PC-3 (cell line): ENCODE measurements at regions not wholly inside any gene's neighbourhood (a gene's known extent, or its start where the extent isn't known, plus 50 kb on each side); places are given as distances from the start of the nearest gene placed in this dataset.

ENCODE experiments used
- EZH2phosphoT487 ChIP-seq: fragments of 300-600 bp; sonication (generic); IDR thresholded peaks from 2 replicates; pipeline ENCODE4 v1.6.1; 2018; ENCODE audit warnings: mild to moderate bottlenecking, antibody characterized with exemption, low read length, borderline replicate concordance
- TF ChIP-seq, protein P1 (sequence below): fragments of 300-600 bp; sonication (generic); conservative IDR thresholded peaks from 2 replicates; pipeline ENCODE4 v1.5.1; 2017; ENCODE audit warnings: antibody characterized with exemption, low read depth, mild to moderate bottlenecking, low read length

DNA sequence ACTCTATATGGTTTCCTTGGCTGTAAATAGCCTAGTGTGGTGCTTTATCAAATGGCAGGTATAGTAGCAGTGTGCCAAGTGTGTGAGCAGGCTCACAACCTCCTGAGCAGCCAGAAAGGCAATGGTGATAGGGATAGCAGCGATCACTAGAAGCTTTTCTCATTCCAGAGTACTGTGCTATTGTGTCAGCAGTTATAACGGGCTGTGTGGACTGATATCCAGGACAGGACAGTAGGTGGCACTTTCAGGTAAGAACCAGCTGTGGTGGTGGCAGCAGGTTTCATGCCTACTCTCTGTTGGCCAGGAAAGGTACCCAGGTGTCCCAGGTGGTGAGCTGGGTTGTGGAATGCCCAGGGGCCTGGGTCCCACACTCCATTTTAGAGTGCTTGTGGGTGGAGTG, 448.8 kb upstream of the BTBD3 start:
- TF ChIP-seq, protein P1, sequence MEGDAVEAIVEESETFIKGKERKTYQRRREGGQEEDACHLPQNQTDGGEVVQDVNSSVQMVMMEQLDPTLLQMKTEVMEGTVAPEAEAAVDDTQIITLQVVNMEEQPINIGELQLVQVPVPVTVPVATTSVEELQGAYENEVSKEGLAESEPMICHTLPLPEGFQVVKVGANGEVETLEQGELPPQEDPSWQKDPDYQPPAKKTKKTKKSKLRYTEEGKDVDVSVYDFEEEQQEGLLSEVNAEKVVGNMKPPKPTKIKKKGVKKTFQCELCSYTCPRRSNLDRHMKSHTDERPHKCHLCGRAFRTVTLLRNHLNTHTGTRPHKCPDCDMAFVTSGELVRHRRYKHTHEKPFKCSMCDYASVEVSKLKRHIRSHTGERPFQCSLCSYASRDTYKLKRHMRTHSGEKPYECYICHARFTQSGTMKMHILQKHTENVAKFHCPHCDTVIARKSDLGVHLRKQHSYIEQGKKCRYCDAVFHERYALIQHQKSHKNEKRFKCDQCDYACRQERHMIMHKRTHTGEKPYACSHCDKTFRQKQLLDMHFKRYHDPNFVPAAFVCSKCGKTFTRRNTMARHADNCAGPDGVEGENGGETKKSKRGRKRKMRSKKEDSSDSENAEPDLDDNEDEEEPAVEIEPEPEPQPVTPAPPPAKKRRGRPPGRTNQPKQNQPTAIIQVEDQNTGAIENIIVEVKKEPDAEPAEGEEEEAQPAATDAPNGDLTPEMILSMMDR: no peak
- no peak for TF ChIP-seq EZH2phosphoT487
